K562 (cell line): ENCODE measurements at regions not wholly inside any gene's neighbourhood (a gene's known extent, or its start where the extent isn't known, plus 50 kb on each side); places are given as distances from the start of the nearest gene placed in this dataset.

Experiments used
- ATAC-seq: fragments of 200-7000 bp; cut with Tn5 transposase; 3 replicates; pipeline ENCODE4 v1.9.1; 2020; ENCODE audit warnings: moderate library complexity
- BruUV-seq: library from RNA; stranded (reverse); fragments of 400-500 nt; replicated peaks from 2 replicates; lab custom pipeline; 2021; lab: Mats Ljungman, UMichigan
- CTCF ChIA-PET: fragments of 300-600 bp; formaldehyde crosslinking; extraction: SDS; loops from one replicate; lab custom pipeline; 2021; ENCODE audit warnings: low intra/inter-chr PET ratio; lab: Yijun Ruan, JAX
- POLR2A ChIA-PET: fragments of 300-600, 350-650 bp; sonication (Branson Sonifier 250); formaldehyde crosslinking; extraction: SDS; loops from one replicate; lab custom pipeline; 2021; ENCODE audit warnings: antibody characterized with exemption, inconsistent platforms; lab: Yijun Ruan, JAX
- DNase-seq, 4 experiments: peaks; one replicate each; pipeline versions ENCODE4 v3.0.0 to v3.0.0-alpha.2; 2011 to 2018; ENCODE audit warnings: low spot score in 3 of 4, mixed read lengths in 3 of 4; ENCODE audit errors: extremely low read depth in 1 of 4
- FAIRE-seq: peaks from 2 replicates; lab custom pipeline; 2011; peaks lifted over from hg19 to GRCh38; lab: Jason Lieb, UNC
- H2AFZ ChIP-seq: 2 replicates; pipeline ENCODE4 v1.6.0; 2011; ENCODE audit warnings: low read depth, low read length, control low read depth, inconsistent platforms
- H3K27ac ChIP-seq: fragments of 200-600 bp; 3 replicates; pipeline ENCODE4 v1.8.0; 2011; ENCODE audit warnings: low read depth, mild to moderate bottlenecking, control low read depth, inconsistent platforms, low read length, moderate library complexity, mixed read lengths; ENCODE audit errors: extremely low read depth
- H3K27me3 ChIP-seq, 2 experiments: fragments of 300-600 bp in 1 of 2; 2 replicates in 1 of 2; 3 replicates in 1 of 2; pipeline versions ENCODE4 v1.6.0 to v1.8.0; 2011; ENCODE audit warnings: inconsistent platforms in 2 of 2, low read length in 2 of 2, mild to moderate bottlenecking in 1 of 2, mixed read lengths in 1 of 2, moderate library complexity in 1 of 2; ENCODE audit not compliant: control insufficient read depth in 2 of 2, insufficient read depth in 2 of 2
- H3K36me3 ChIP-seq: fragments of 300-600 bp; 3 replicates; pipeline ENCODE4 v1.8.0; 2011; ENCODE audit warnings: mild to moderate bottlenecking, low read length, inconsistent platforms; ENCODE audit not compliant: control insufficient read depth, insufficient read depth
- H3K4me1 ChIP-seq, 2 experiments: fragments of 200-600 bp in 1 of 2; replicated peaks in 1 of 2; 2 replicates in 1 of 2; 3 replicates in 1 of 2; pipeline versions ENCODE4 v1.5.1 to v1.8.0; 2011; ENCODE audit warnings: inconsistent platforms in 2 of 2, low read length in 2 of 2, mild to moderate bottlenecking in 1 of 2, mixed read lengths in 1 of 2, moderate library complexity in 1 of 2; ENCODE audit not compliant: control insufficient read depth in 2 of 2, insufficient read depth in 2 of 2
- H3K4me2 ChIP-seq: 2 replicates; pipeline ENCODE4 v1.6.1; 2011; ENCODE audit warnings: low read length, control low read depth, inconsistent platforms, mixed read lengths; ENCODE audit not compliant: insufficient read depth
- H3K4me3 ChIP-seq: fragments of 200-600 bp; sonication (generic), shearing (Covaris generic); 2 replicates; pipeline ENCODE4 v1.5.1; 2016; ENCODE audit warnings: control low read depth, inconsistent platforms
- H3K79me2 ChIP-seq: fragments of 200-600 bp; 3 replicates; pipeline ENCODE4 v1.8.0; 2011; ENCODE audit warnings: low read length, inconsistent platforms; ENCODE audit not compliant: control insufficient read depth, insufficient read depth
- H3K9ac ChIP-seq, 2 experiments: 2 replicates each; pipeline versions ENCODE4 v1.6.0 to v1.6.1; 2011; ENCODE audit warnings: low read depth in 2 of 2, low read length in 2 of 2, control low read depth in 1 of 2, inconsistent platforms in 1 of 2, mild to moderate bottlenecking in 1 of 2, mixed read lengths in 1 of 2; ENCODE audit not compliant: insufficient read depth in 1 of 2
- H3K9me1 ChIP-seq: one replicate; pipeline ENCODE4 v1.6.0; 2011; ENCODE audit warnings: inconsistent platforms, mild to moderate bottlenecking, low read length, moderate library complexity; ENCODE audit not compliant: control insufficient read depth, insufficient read depth
- H3K9me3 ChIP-seq: replicated peaks from 2 replicates; pipeline ENCODE4 v1.5.1; 2011; ENCODE audit warnings: low read depth, low read length, inconsistent platforms; ENCODE audit not compliant: control insufficient read depth, insufficient read depth
- H4K20me1 ChIP-seq: replicated peaks from 2 replicates; pipeline ENCODE4 v1.6.1; 2011; ENCODE audit warnings: low read length, inconsistent platforms, mixed read lengths; ENCODE audit not compliant: control insufficient read depth, insufficient read depth
- ARHGAP35 ChIP-seq: fragments of 450-650 bp; IDR thresholded peaks from 2 replicates; pipeline ENCODE4 v1.6.1; 2018; ENCODE audit not compliant: partially characterized antibody
- ELF2 ChIP-seq: fragments of 250-450 bp; sonication (Bioruptor Pico); IDR thresholded peaks from 2 replicates; pipeline ENCODE4 v1.5.0; 2021; ENCODE audit warnings: mild to moderate bottlenecking
- MAZ ChIP-seq, 2 experiments: fragments of 450-650 bp in 1 of 2; sonication (generic) in 1 of 2; formaldehyde crosslinking; IDR thresholded peaks in 1 of 2; conservative IDR thresholded peaks in 1 of 2; 2 replicates each; pipeline versions ENCODE4 v1.4.0 to v1.5.0; 2020; ENCODE audit warnings: mild to moderate bottlenecking in 1 of 2, missing genetic modification reagents in 1 of 2
- RBM15 ChIP-seq: fragments of 200-400 bp; formaldehyde crosslinking; IDR thresholded peaks from 2 replicates; pipeline ENCODE4 v1.6.1; 2018; ENCODE audit warnings: mild to moderate bottlenecking, low read length, moderate library complexity; ENCODE audit not compliant: insufficient read depth
- SUPT5H ChIP-seq: fragments of 450-650 bp; IDR thresholded peaks from 2 replicates; pipeline ENCODE4 v1.6.1; 2016
- TEAD4 ChIP-seq, 2 experiments: sonication (generic) in 1 of 2; formaldehyde crosslinking in 1 of 2; IDR thresholded peaks; 2 replicates each; pipeline versions ENCODE4 v1.6.1 to v1.8.0; 2012 to 2022; ENCODE audit warnings: borderline replicate concordance in 1 of 2, inconsistent platforms in 1 of 2, low read length in 1 of 2, mild to moderate bottlenecking in 1 of 2, missing genetic modification reagents in 1 of 2
- U2AF2 ChIP-seq: fragments of 200-400 bp; formaldehyde crosslinking; optimal IDR thresholded peaks from 2 replicates; pipeline ENCODE3; 2017; ENCODE audit warnings: low read depth, mild to moderate bottlenecking, low read length
- ZNF197 ChIP-seq: fragments of 200-800 bp; sonication (Bioruptor generic); IDR thresholded peaks from 2 replicates; pipeline ENCODE4 v1.6.1; 2016; ENCODE audit warnings: low read depth, missing genetic modification characterization, missing compliant biosample characterization
- ZNF239 ChIP-seq: fragments of 250-450 bp; sonication (Bioruptor Pico); IDR thresholded peaks from 2 replicates; pipeline ENCODE4 v1.4.0; 2020; ENCODE audit warnings: mild to moderate bottlenecking
- ZNF282 ChIP-seq: sonication (generic); formaldehyde crosslinking; IDR thresholded peaks from 2 replicates; pipeline ENCODE4 v1.8.1; 2023; ENCODE audit warnings: missing genetic modification reagents
- ZNF384 ChIP-seq: IDR thresholded peaks from 2 replicates; pipeline ENCODE4 v1.6.1; 2012; ENCODE audit warnings: low read depth, low read length, improper control_type of control experiment
- WGBS: fragments of 100-300 bp; shearing (Covaris generic); methylation state at CpG from one replicate; pipeline ENCODE4 v1.1.6; 2016; ENCODE audit warnings: low coverage, mixed read lengths; ENCODE audit not compliant: insufficient coverage; ENCODE audit errors: missing lambda C conversion rate; 5-methylcytosine and 5-hydroxymethylcytosine counted together
- in situ Hi-C: fragments of 300-500 bp; cut with MboI; formaldehyde crosslinking; loops from 4 replicates; pipeline ENCODE4 v1.15.0; 2018; ENCODE audit warnings: inconsistent platforms, mixed read lengths
- intact Hi-C: fragments of 100-400 bp; cut with micrococcal nuclease; formaldehyde crosslinking; loops from 2 replicates; pipeline ENCODE4 v1.14.2; 2022
- TF ChIP-seq, protein P1 (sequence below): fragments of 450-650 bp; conservative IDR thresholded peaks from 2 replicates; pipeline ENCODE4 v1.6.1; 2016; ENCODE audit warnings: missing genetic modification characterization, low read depth, mild to moderate bottlenecking, control low read depth, missing compliant biosample characterization
- TF ChIP-seq, protein P2 (sequence below): fragments of 450-650 bp; formaldehyde crosslinking; IDR thresholded peaks from 2 replicates; pipeline ENCODE4 v1.4.0; 2022; ENCODE audit warnings: missing genetic modification characterization
- TF ChIP-seq, protein P3 (sequence below): fragments of 450-650 bp; IDR thresholded peaks from 2 replicates; pipeline ENCODE4 v1.6.1; 2014; ENCODE audit warnings: low read depth, mild to moderate bottlenecking, moderate library complexity, borderline replicate concordance
- TF ChIP-seq, protein P4 (sequence below): fragments of 450-650 bp; IDR thresholded peaks from 2 replicates; pipeline ENCODE4 v1.6.1; 2017; ENCODE audit warnings: mild to moderate bottlenecking, moderate library complexity
- TF ChIP-seq, protein P5 (sequence below): fragments of 250-450 bp; sonication (Bioruptor Pico); IDR thresholded peaks from 2 replicates; pipeline ENCODE4 v1.9.0; 2021; ENCODE audit warnings: mild to moderate bottlenecking

DNA sequence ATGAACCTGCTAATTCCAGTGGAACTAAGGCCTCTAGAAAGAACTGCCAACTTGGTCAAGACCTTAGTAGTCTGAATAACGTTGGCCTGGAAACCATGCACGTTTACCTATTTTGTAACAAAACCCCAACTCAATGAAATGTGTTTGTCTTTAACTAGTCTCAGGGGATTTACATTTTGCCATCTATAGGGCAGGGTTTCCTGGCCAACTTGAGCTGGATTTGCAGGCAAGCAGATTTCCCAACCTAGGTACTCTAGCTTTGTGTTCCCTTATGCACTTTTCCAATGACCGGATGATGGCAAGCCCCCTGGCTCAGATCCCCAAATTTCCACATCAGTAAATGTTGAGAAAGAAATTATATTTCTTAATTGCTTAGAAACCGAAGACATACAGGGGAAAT is 114.5 kb downstream of the IRS2 start:
- no peak overlapping the region for H3K4me2 ChIP-seq
- in situ Hi-C loops (no loop called here), intact Hi-C loops (no loop called here)
- no TSS peak for BruUV-seq
- ChIA-PET CTCF (no interaction called here), POLR2A (no interaction called here)
- no peak overlapping the region for H3K4me3 ChIP-seq
- ATAC-seq (no peak), DNase-seq (no peak), FAIRE-seq (no peak)
- H3K9me1 ChIP-seq, result no peaks in the 10 kb centered on the region
- 0% methylated on average over 4 of the region's 4 CpGs for WGBS
- no peaks in the 10 kb centered on the region for H3K9me3 ChIP-seq
- H4K20me1 ChIP-seq, result 0 out of 2 replicates have a peak, but pooled peaks cover 3% of the 10 kb centered on the region
- no peaks in the 10 kb centered on the region for H3K36me3 ChIP-seq
- no peak overlapping the region for H2AFZ ChIP-seq
- no peak overlapping the region for H3K9ac ChIP-seq
- no peak overlapping the region for H3K27ac ChIP-seq
- H3K79me2 ChIP-seq, result no peaks in the 10 kb centered on the region
- no peaks in the 10 kb centered on the region; a peak in 1 of 5 replicates for H3K4me1 ChIP-seq
- H3K27me3 ChIP-seq, result peaks cover 3 to 13% of the 10 kb centered on the region in 2 experiments; a peak in 2 of 5 replicates
- no peak for TF ChIP-seq U2AF2
- no peak for TF ChIP-seq RBM15
- no peak for TF ChIP-seq ZNF197 (CRISPR knock-in tag)
- TF ChIP-seq, protein P1, sequence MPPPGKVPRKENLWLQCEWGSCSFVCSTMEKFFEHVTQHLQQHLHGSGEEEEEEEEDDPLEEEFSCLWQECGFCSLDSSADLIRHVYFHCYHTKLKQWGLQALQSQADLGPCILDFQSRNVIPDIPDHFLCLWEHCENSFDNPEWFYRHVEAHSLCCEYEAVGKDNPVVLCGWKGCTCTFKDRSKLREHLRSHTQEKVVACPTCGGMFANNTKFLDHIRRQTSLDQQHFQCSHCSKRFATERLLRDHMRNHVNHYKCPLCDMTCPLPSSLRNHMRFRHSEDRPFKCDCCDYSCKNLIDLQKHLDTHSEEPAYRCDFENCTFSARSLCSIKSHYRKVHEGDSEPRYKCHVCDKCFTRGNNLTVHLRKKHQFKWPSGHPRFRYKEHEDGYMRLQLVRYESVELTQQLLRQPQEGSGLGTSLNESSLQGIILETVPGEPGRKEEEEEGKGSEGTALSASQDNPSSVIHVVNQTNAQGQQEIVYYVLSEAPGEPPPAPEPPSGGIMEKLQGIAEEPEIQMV, result no peak
- TF ChIP-seq ZNF282, result no peak
- TF ChIP-seq TEAD4 (IDR thresholded peaks at IDR 0.05; ENCODE audit: low read length), result no peak
- TF ChIP-seq TEAD4 (CRISPR knock-in tag; IDR thresholded peaks at IDR 0.05; ENCODE audit: borderline replicate concordance), result no peak
- no peak for TF ChIP-seq ARHGAP35
- TF ChIP-seq, protein P2, sequence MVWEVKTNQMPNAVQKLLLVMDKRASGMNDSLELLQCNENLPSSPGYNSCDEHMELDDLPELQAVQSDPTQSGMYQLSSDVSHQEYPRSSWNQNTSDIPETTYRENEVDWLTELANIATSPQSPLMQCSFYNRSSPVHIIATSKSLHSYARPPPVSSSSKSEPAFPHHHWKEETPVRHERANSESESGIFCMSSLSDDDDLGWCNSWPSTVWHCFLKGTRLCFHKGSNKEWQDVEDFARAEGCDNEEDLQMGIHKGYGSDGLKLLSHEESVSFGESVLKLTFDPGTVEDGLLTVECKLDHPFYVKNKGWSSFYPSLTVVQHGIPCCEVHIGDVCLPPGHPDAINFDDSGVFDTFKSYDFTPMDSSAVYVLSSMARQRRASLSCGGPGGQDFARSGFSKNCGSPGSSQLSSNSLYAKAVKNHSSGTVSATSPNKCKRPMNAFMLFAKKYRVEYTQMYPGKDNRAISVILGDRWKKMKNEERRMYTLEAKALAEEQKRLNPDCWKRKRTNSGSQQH (CRISPR knock-in tag), result no peak
- TF ChIP-seq, protein P3, sequence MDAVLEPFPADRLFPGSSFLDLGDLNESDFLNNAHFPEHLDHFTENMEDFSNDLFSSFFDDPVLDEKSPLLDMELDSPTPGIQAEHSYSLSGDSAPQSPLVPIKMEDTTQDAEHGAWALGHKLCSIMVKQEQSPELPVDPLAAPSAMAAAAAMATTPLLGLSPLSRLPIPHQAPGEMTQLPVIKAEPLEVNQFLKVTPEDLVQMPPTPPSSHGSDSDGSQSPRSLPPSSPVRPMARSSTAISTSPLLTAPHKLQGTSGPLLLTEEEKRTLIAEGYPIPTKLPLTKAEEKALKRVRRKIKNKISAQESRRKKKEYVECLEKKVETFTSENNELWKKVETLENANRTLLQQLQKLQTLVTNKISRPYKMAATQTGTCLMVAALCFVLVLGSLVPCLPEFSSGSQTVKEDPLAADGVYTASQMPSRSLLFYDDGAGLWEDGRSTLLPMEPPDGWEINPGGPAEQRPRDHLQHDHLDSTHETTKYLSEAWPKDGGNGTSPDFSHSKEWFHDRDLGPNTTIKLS, result no peak
- TF ChIP-seq MAZ (CRISPR knock-in tag; conservative IDR thresholded peaks at IDR 0.05 in 1 of 2, IDR thresholded peaks at IDR 0.05 in 1 of 2), result no peak
- TF ChIP-seq, protein P4, sequence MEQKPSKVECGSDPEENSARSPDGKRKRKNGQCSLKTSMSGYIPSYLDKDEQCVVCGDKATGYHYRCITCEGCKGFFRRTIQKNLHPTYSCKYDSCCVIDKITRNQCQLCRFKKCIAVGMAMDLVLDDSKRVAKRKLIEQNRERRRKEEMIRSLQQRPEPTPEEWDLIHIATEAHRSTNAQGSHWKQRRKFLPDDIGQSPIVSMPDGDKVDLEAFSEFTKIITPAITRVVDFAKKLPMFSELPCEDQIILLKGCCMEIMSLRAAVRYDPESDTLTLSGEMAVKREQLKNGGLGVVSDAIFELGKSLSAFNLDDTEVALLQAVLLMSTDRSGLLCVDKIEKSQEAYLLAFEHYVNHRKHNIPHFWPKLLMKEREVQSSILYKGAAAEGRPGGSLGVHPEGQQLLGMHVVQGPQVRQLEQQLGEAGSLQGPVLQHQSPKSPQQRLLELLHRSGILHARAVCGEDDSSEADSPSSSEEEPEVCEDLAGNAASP, result no peak
- no peak for TF ChIP-seq ELF2 (CRISPR knock-in tag)
- TF ChIP-seq, protein P5, sequence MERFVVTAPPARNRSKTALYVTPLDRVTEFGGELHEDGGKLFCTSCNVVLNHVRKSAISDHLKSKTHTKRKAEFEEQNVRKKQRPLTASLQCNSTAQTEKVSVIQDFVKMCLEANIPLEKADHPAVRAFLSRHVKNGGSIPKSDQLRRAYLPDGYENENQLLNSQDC (CRISPR knock-in tag), result no peak
- no peak for TF ChIP-seq ZNF384
- TF ChIP-seq ZNF239 (CRISPR knock-in tag), result no peak
- no peak for TF ChIP-seq SUPT5H
